H9 (cell line): ENCODE measurements at regions not wholly inside any gene's neighbourhood (a gene's known extent, or its start where the extent isn't known, plus 50 kb on each side); places are given as distances from the start of the nearest gene placed in this dataset.

Source experiments
- DNase-seq: peaks from one replicate; pipeline ENCODE4 v3.0.0-alpha.2; 2017
- H2AFZ ChIP-seq: one replicate; pipeline ENCODE4 v1.6.1; 2013; ENCODE audit warnings: mild to moderate bottlenecking, low read length, control low read depth, moderate library complexity
- H2AK5ac ChIP-seq: 2 replicates; pipeline ENCODE4 v1.6.1; 2013; ENCODE audit warnings: low read length, control low read depth, mixed read lengths; ENCODE audit not compliant: insufficient read length
- H2BK120ac ChIP-seq: one replicate; pipeline ENCODE4 v1.6.1; 2013; ENCODE audit warnings: low read depth, mild to moderate bottlenecking, low read length, control low read depth, inconsistent platforms; ENCODE audit not compliant: poor library complexity, severe bottlenecking
- H2BK12ac ChIP-seq: 2 replicates; pipeline ENCODE4 v1.6.1; 2013; ENCODE audit warnings: low read length, control low read depth, mixed read lengths, low read depth; ENCODE audit not compliant: insufficient read length
- H2BK15ac ChIP-seq: 2 replicates; pipeline ENCODE4 v1.6.1; 2013; ENCODE audit warnings: low read depth, low read length, control low read depth
- H2BK20ac ChIP-seq: one replicate; pipeline ENCODE4 v1.6.1; 2013; ENCODE audit warnings: low read depth, mild to moderate bottlenecking, low read length, control low read depth, inconsistent platforms; ENCODE audit not compliant: poor library complexity, severe bottlenecking
- H2BK5ac ChIP-seq: 2 replicates; pipeline ENCODE4 v1.6.1; 2013; ENCODE audit warnings: low read length, control low read depth, mixed read lengths; ENCODE audit not compliant: insufficient read length
- H3K14ac ChIP-seq: 2 replicates; pipeline ENCODE4 v1.6.1; 2013; ENCODE audit warnings: low read length, control low read depth; ENCODE audit not compliant: insufficient read depth
- H3K18ac ChIP-seq: 2 replicates; pipeline ENCODE4 v1.6.1; 2013; ENCODE audit warnings: low read depth, mild to moderate bottlenecking, mixed read lengths, low read length, control low read depth; ENCODE audit not compliant: insufficient read length
- H3K23ac ChIP-seq: 2 replicates; pipeline ENCODE4 v1.6.1; 2013; ENCODE audit warnings: low read length, control low read depth, mixed read lengths, low read depth; ENCODE audit not compliant: insufficient read length
- H3K23me2 ChIP-seq: 2 replicates; pipeline ENCODE4 v1.6.1; 2013; ENCODE audit warnings: low read depth, mild to moderate bottlenecking, mixed read lengths, low read length, control low read depth; ENCODE audit not compliant: insufficient read length, poor library complexity, severe bottlenecking
- H3K27ac ChIP-seq: 2 replicates; pipeline ENCODE4 v1.5.1; 2013; ENCODE audit warnings: low read length, control low read depth, mixed read lengths, low read depth; ENCODE audit not compliant: insufficient read length
- H3K27me3 ChIP-seq: 2 replicates; pipeline ENCODE4 v1.6.1; 2013; ENCODE audit warnings: low read length, control low read depth, inconsistent platforms; ENCODE audit not compliant: insufficient read depth
- H3K4ac ChIP-seq: 2 replicates; pipeline ENCODE4 v1.6.1; 2013; ENCODE audit warnings: low read depth, mild to moderate bottlenecking, control low read depth, inconsistent platforms, low read length, moderate library complexity
- H3K4me1 ChIP-seq: 2 replicates; pipeline ENCODE4 v1.6.1; 2013; ENCODE audit warnings: low read length, control low read depth, inconsistent platforms; ENCODE audit not compliant: insufficient read depth
- H3K4me2 ChIP-seq: 2 replicates; pipeline ENCODE4 v1.6.1; 2013; ENCODE audit warnings: low read length, control low read depth, mixed read lengths; ENCODE audit not compliant: insufficient read length, insufficient read depth
- H3K56ac ChIP-seq: 2 replicates; pipeline ENCODE4 v1.6.1; 2013; ENCODE audit warnings: low read depth, mild to moderate bottlenecking, mixed read lengths, low read length, control low read depth; ENCODE audit not compliant: insufficient read length
- H3K79me1 ChIP-seq: 2 replicates; pipeline ENCODE4 v1.6.1; 2013; ENCODE audit warnings: low read depth, mild to moderate bottlenecking, moderate library complexity, low read length, control low read depth, inconsistent platforms; ENCODE audit not compliant: insufficient read depth, poor library complexity, severe bottlenecking
- H3K79me2 ChIP-seq: 2 replicates; pipeline ENCODE4 v1.6.1; 2013; ENCODE audit warnings: low read length, control low read depth, inconsistent platforms; ENCODE audit not compliant: insufficient read depth
- H3K9ac ChIP-seq: 2 replicates; pipeline ENCODE4 v1.6.1; 2013; ENCODE audit warnings: low read length, control low read depth, mixed read lengths; ENCODE audit not compliant: insufficient read length; ENCODE audit errors: extremely low read depth
- H3K9me3 ChIP-seq: one replicate; pipeline ENCODE4 v1.6.1; 2013; ENCODE audit warnings: low read depth, low read length, inconsistent platforms; ENCODE audit not compliant: control insufficient read depth
- H3T11ph ChIP-seq: one replicate; pipeline ENCODE4 v1.6.1; 2013; ENCODE audit warnings: mild to moderate bottlenecking, low read length, control low read depth, inconsistent platforms
- H4K20me1 ChIP-seq: one replicate; pipeline ENCODE4 v1.6.1; 2013; ENCODE audit not compliant: control insufficient read depth, insufficient read length, insufficient read depth
- H4K5ac ChIP-seq: 2 replicates; pipeline ENCODE4 v1.6.1; 2013; ENCODE audit warnings: low read depth, mild to moderate bottlenecking, mixed read lengths, low read length, control low read depth; ENCODE audit not compliant: insufficient read length
- H4K8ac ChIP-seq: replicated peaks from 2 replicates; pipeline ENCODE4 v1.6.1; 2013; ENCODE audit warnings: low read length, control low read depth, mixed read lengths, low read depth; ENCODE audit not compliant: insufficient read length
- H4K91ac ChIP-seq: 2 replicates; pipeline ENCODE4 v1.6.1; 2013; ENCODE audit warnings: low read depth, mild to moderate bottlenecking, moderate library complexity, mixed read lengths, low read length, control low read depth; ENCODE audit not compliant: insufficient read length
- H3K27ac Mint-ChIP-seq, 3 experiments: 2 replicates in 2 of 3; 3 replicates in 1 of 3; pipeline ENCODE4 v1.8.0; 2020 to 2021; ENCODE audit warnings: mixed read lengths in 3 of 3, mild to moderate bottlenecking in 1 of 3, moderate library complexity in 1 of 3
- H3K27me3 Mint-ChIP-seq: 2 replicates; pipeline ENCODE4 v1.8.0; 2021; ENCODE audit warnings: low read depth, mild to moderate bottlenecking, moderate library complexity, mixed read lengths
- H3K36me3 Mint-ChIP-seq, 3 experiments: 2 replicates in 2 of 3; 3 replicates in 1 of 3; pipeline ENCODE4 v1.8.0; 2020 to 2021; ENCODE audit warnings: low read depth in 3 of 3, mixed read lengths in 3 of 3; ENCODE audit not compliant: insufficient read depth in 1 of 3
- H3K4me1 Mint-ChIP-seq, 2 experiments: 2 replicates each; pipeline ENCODE4 v1.8.0; 2020; ENCODE audit warnings: mixed read lengths in 2 of 2
- H3K4me3 Mint-ChIP-seq, 2 experiments: 2 replicates in 1 of 2; 3 replicates in 1 of 2; pipeline ENCODE4 v1.8.0; 2020 to 2021; ENCODE audit warnings: mild to moderate bottlenecking in 2 of 2, mixed read lengths in 2 of 2, moderate library complexity in 1 of 2
- H3K9me3 Mint-ChIP-seq, 2 experiments: 2 replicates in 1 of 2; 3 replicates in 1 of 2; pipeline ENCODE4 v1.8.0; 2020; ENCODE audit warnings: mild to moderate bottlenecking in 2 of 2, mixed read lengths in 2 of 2, moderate library complexity in 1 of 2
- CTCF ChIP-seq: fragments of 200-600 bp; sonication (generic); conservative IDR thresholded peaks from 3 replicates; pipeline ENCODE4 v1.8.0; 2021; ENCODE audit warnings: antibody characterized with exemption, mild to moderate bottlenecking
- WGBS: extraction: QIAGEN DNeasy Blood & Tissue Kit; methylation state at CpG from one replicate; pipeline ENCODE4 v1.1.7; 2013; ENCODE audit warnings: missing lambda C conversion rate, low lambda C conversion rate, mixed read lengths; ENCODE audit not compliant: insufficient read length; ENCODE audit errors: extremely low coverage; 5-methylcytosine and 5-hydroxymethylcytosine counted together

GRCh38 chr18:1019191-1019590 is 114.5 kb downstream of the ADCYAP1 start:
- no peaks in the 10 kb centered on the region for H3K9me3 Mint-ChIP-seq
- Histone ChIP-seq H2BK15ac (no peak overlapping the region), H3K56ac (no peak overlapping the region), H2BK20ac (no peak overlapping the region), H3K79me1 (no peaks in the 10 kb centered on the region), H4K8ac (no peak overlapping the region), H3K27me3 (peaks cover 4% of the 10 kb centered on the region; the same call in 1 of the 2 replicates), H3K79me2 (no peaks in the 10 kb centered on the region), H4K5ac (no peak overlapping the region), H3K4me1 (peaks cover 3% of the 10 kb centered on the region; the same call in 1 of the 2 replicates), H3K14ac (no peak overlapping the region), H3K23me2 (no peaks in the 10 kb centered on the region), H2BK120ac (no peak overlapping the region), H3K18ac (no peak overlapping the region), H3K9ac (no peak overlapping the region), H4K20me1 (no peaks in the 10 kb centered on the region), H4K91ac (no peak overlapping the region), H2BK12ac (no peak overlapping the region), H3K4me2 (no peak overlapping the region), H3K27ac (no peak overlapping the region), H2AK5ac (no peak overlapping the region), H3K4ac (no peak overlapping the region), H2BK5ac (no peak overlapping the region), H2AFZ (no peak overlapping the region), H3T11ph (no peak overlapping the region), H3K9me3 (no peaks in the 10 kb centered on the region), H3K23ac (no peak overlapping the region)
- H3K27ac Mint-ChIP-seq = no peak overlapping the region
- no peak for TF ChIP-seq CTCF
- no peak overlapping the region for H3K4me3 Mint-ChIP-seq
- no peaks in the 10 kb centered on the region for H3K36me3 Mint-ChIP-seq
- DNase-seq = no peak
- peaks cover 23% of the 10 kb centered on the region for H3K27me3 Mint-ChIP-seq
- no CpG with 5 or more reads among the region's 3 CpGs for WGBS
- peaks cover 39 to 40% of the 10 kb centered on the region in 2 experiments for H3K4me1 Mint-ChIP-seq
